Gastroesophageal sphincter (tissue), 3 donors: ENCODE measurements at regions not wholly inside any gene's neighbourhood (a gene's known extent, or its start where the extent isn't known, plus 50 kb on each side); places are given as distances from the start of the nearest gene placed in this dataset.
"Not testable (repeated sequence)": the region's sequence is repeated elsewhere in the genome, so short reads cannot be mapped to it uniquely, and the experiment has no call there.

Source experiments
- CTCF ChIP-seq, 4 experiments: fragments of 200-600 bp in 2 of 4; fragments of 450-650 bp in 2 of 4; sonication (generic) in 1 of 4; IDR thresholded peaks; one replicate each; pipeline ENCODE4 v1.5.1; 2017 to 2019; ENCODE audit warnings: antibody characterized with exemption in 4 of 4, mild to moderate bottlenecking in 2 of 4, moderate library complexity in 2 of 4
- EP300 ChIP-seq: sonication (generic); formaldehyde crosslinking; IDR thresholded peaks from one replicate; pipeline ENCODE4 v1.6.1; 2017; ENCODE audit warnings: antibody characterized with exemption, mild to moderate bottlenecking
- POLR2AphosphoS5 ChIP-seq: sonication (generic); formaldehyde crosslinking; IDR thresholded peaks from one replicate; pipeline ENCODE4 v1.6.1; 2017; ENCODE audit warnings: antibody characterized with exemption

GRCh38 chr2:113366821-113367220 is 70.7 kb upstream of the ZNG1B start:
- TF ChIP-seq POLR2AphosphoS5; CTCF (IDR thresholded peaks at IDR 0.05); EP300: not testable (repeated sequence)
